MG63 (cell line): ENCODE measurements at regions not wholly inside any gene's neighbourhood (a gene's known extent, or its start where the extent isn't known, plus 50 kb on each side); places are given as distances from the start of the nearest gene placed in this dataset.

ENCODE experiments used
- DNase-seq: peaks from one replicate; pipeline ENCODE4 v3.0.0-alpha.2; 2020
- H3K27me3 ChIP-seq: fragments of 250-450 bp; sonication (Bioruptor Pico); 2 replicates; pipeline ENCODE4 v1.5.1; 2020; ENCODE audit warnings: mild to moderate bottlenecking, moderate library complexity
- H3K36me3 ChIP-seq: fragments of 250-450 bp; sonication (Bioruptor Pico); 2 replicates; pipeline ENCODE4 v1.5.1; 2020; ENCODE audit warnings: mild to moderate bottlenecking, moderate library complexity
- H3K4me3 ChIP-seq: fragments of 250-450 bp; sonication (Bioruptor Pico); 2 replicates; pipeline ENCODE4 v1.5.1; 2020; ENCODE audit warnings: mild to moderate bottlenecking, moderate library complexity
- H3K9me3 ChIP-seq: fragments of 250-450 bp; sonication (Bioruptor Pico); 2 replicates; pipeline ENCODE4 v1.5.1; 2020; ENCODE audit warnings: mild to moderate bottlenecking, moderate library complexity

DNA sequence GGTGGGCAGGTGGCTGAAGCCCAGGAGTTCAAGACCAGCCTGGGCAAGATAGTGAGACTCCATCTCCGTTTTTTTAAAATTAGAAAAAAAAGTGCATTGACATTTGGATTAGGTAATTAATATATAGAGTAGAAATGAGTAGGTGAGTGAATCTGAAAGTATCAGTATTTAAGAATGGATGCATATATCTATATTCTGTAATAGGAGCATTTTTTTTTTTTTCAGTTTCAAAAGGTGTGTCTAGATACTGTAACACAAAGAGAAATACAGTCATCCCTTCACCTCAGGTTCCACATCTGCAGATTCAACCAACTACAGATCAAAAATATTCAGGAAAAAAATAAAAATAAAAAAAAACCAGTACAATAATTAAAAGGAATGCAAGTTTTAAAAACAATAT lies 50.8 kb downstream of the RBM27 start:
- no peak for DNase-seq
- H3K27me3 ChIP-seq = no peaks in the 10 kb centered on the region
- H3K4me3 ChIP-seq = no peak overlapping the region
- H3K9me3 ChIP-seq = no peaks in the 10 kb centered on the region
- H3K36me3 ChIP-seq = peaks cover 62% of the 10 kb centered on the region

DNA sequence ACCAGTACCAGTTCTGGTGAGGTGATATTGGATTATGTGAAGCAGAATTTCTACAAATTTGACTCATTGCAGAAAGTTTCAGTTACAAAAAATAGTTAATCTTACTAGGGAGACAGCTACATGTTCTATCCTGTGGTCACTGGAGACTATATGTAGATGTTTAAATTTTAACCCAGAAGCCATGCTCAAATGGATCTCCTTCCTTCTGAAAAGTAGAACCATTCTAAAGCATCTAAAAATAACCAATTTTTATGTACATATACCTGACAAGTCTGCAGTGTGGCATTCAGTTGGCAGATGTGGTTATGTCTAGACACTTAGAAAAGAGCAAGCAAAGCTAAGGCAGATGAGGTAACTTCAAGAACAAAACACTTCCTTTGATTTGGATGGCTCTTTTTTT lies 65.5 kb upstream of the POU4F3 start:
- Histone ChIP-seq H3K4me3 (no peak overlapping the region), H3K9me3 (no peaks in the 10 kb centered on the region), H3K36me3 (peaks cover 70% of the 10 kb centered on the region), H3K27me3 (no peaks in the 10 kb centered on the region)
- no peak for DNase-seq

DNA sequence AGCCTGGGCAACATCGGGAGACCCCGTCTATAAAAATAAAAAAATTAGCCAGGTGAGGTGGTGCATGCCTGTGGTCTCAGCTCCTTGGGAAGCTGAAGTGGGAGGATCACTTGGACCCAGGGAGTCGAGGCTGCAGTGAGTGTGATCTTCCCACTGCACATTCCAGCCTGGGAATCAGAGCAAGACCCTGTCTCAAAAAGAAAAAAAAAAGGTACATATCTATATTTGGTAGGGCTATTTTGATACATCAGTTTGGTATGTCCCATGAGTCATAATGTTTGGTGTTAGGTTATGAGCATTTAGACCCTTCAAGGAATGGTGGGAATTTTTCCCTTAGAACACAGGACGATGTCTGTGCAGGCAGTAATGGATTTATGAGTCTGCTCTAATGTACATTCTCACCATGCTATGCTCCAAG lies 55.3 kb upstream of the POU4F3 start:
- H3K9me3 ChIP-seq = no peaks in the 10 kb centered on the region
- H3K27me3 ChIP-seq = no peaks in the 10 kb centered on the region
- DNase-seq = no peak
- H3K4me3 ChIP-seq = no peak overlapping the region
- H3K36me3 ChIP-seq = peaks cover 56% of the 10 kb centered on the region

DNA sequence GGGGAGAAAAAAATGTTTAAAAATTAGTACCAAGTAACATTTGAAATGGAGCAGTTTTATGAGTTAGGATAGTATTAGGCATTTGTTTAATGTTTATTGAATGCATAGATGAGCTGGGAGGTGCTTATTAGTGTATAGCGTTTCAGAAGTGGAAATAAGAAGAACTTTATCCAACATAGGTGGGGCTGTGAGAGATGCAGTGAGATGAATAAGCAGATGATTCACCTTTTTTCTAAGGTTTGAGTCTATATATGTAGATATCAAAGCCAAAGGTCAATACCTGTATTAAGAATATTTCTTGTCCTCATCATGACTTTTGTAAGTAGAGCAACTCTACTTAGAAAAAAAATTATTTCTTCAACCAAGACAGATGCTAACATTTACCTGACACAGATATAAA lies 54.6 kb upstream of the POU4F3 start:
- Histone ChIP-seq H3K36me3 (peaks cover 57% of the 10 kb centered on the region), H3K27me3 (no peaks in the 10 kb centered on the region), H3K9me3 (no peaks in the 10 kb centered on the region), H3K4me3 (no peak overlapping the region)
- DNase-seq = no peak
